ENCODE measurements at regions not wholly inside any gene's neighbourhood (a gene's known extent, or its start where the extent isn't known, plus 50 kb on each side); places are given as distances from the start of the nearest gene placed in this dataset.

- no peak overlapping the region for H3K27ac Mint-ChIP-seq
- H3K4me1 Mint-ChIP-seq (ENCODE audit: low read depth): no peaks in the 10 kb centered on the region
- no peaks in the 10 kb centered on the region for H3K9me3 Mint-ChIP-seq
- H3K36me3 Mint-ChIP-seq (ENCODE audit: low read depth): no peaks in the 10 kb centered on the region
- no peak overlapping the region for H3K4me3 Mint-ChIP-seq
- peaks cover 8% of the 10 kb centered on the region for H3K27me3 Mint-ChIP-seq
Measured at GRCh38 chr9:1659363-1659690, 355.8 kb upstream of the SMARCA2 start.

GRCh38 chr9:1668441-1668840 lies 346.7 kb upstream of the SMARCA2 start:
- Mint-ChIP-seq H3K27ac (no peak overlapping the region), H3K4me1 (ENCODE audit: low read depth) (no peaks in the 10 kb centered on the region), H3K36me3 (ENCODE audit: low read depth) (no peaks in the 10 kb centered on the region), H3K4me3 (no peak overlapping the region), H3K9me3 (peaks cover 4% of the 10 kb centered on the region), H3K27me3 (peaks cover 4% of the 10 kb centered on the region)

- H3K27ac Mint-ChIP-seq: no peak overlapping the region
- H3K4me1 Mint-ChIP-seq (ENCODE audit: low read depth): no peaks in the 10 kb centered on the region
- no peaks in the 10 kb centered on the region for H3K36me3 Mint-ChIP-seq (ENCODE audit: low read depth)
- no peak overlapping the region for H3K4me3 Mint-ChIP-seq
- no peaks in the 10 kb centered on the region for H3K9me3 Mint-ChIP-seq
- H3K27me3 Mint-ChIP-seq: no peaks in the 10 kb centered on the region
Measured at GRCh38 chr9:1673300-1673699, 341.8 kb upstream of the SMARCA2 start.

- H3K36me3 Mint-ChIP-seq (ENCODE audit: low read depth): no peaks in the 10 kb centered on the region
- H3K4me3 Mint-ChIP-seq: no peak overlapping the region
- no peaks in the 10 kb centered on the region for H3K4me1 Mint-ChIP-seq (ENCODE audit: low read depth)
- H3K9me3 Mint-ChIP-seq: no peaks in the 10 kb centered on the region
- H3K27me3 Mint-ChIP-seq: no peaks in the 10 kb centered on the region
- H3K27ac Mint-ChIP-seq: no peak overlapping the region
Measured at GRCh38 chr9:1676771-1677170, 338.4 kb upstream of the SMARCA2 start.

GRCh38 chr9:1683951-1684350 lies 331.2 kb upstream of the SMARCA2 start:
- H3K27me3 Mint-ChIP-seq: peaks cover 25% of the 10 kb centered on the region
- no peak overlapping the region for H3K27ac Mint-ChIP-seq
- H3K9me3 Mint-ChIP-seq: no peaks in the 10 kb centered on the region
- no peak overlapping the region for H3K4me3 Mint-ChIP-seq
- H3K36me3 Mint-ChIP-seq (ENCODE audit: low read depth): no peaks in the 10 kb centered on the region
- no peaks in the 10 kb centered on the region for H3K4me1 Mint-ChIP-seq (ENCODE audit: low read depth)

GRCh38 chr9:1698991-1699390 lies 316.2 kb upstream of the SMARCA2 start:
- H3K4me1 Mint-ChIP-seq (ENCODE audit: low read depth): no peaks in the 10 kb centered on the region
- peaks cover 27% of the 10 kb centered on the region for H3K27me3 Mint-ChIP-seq
- no peaks in the 10 kb centered on the region for H3K36me3 Mint-ChIP-seq (ENCODE audit: low read depth)
- no peak overlapping the region for H3K4me3 Mint-ChIP-seq
- no peak overlapping the region for H3K27ac Mint-ChIP-seq
- H3K9me3 Mint-ChIP-seq: no peaks in the 10 kb centered on the region

- Mint-ChIP-seq H3K27me3 (peaks cover 29% of the 10 kb centered on the region), H3K27ac (no peak overlapping the region), H3K36me3 (ENCODE audit: low read depth) (no peaks in the 10 kb centered on the region), H3K4me3 (no peak overlapping the region), H3K9me3 (no peaks in the 10 kb centered on the region), H3K4me1 (ENCODE audit: low read depth) (no peaks in the 10 kb centered on the region)
Measured at GRCh38 chr9:1701113-1701512, 314.0 kb upstream of the SMARCA2 start.

GRCh38 chr9:1702701-1703100 lies 312.4 kb upstream of the SMARCA2 start:
- Mint-ChIP-seq H3K27me3 (peaks cover 37% of the 10 kb centered on the region), H3K9me3 (no peaks in the 10 kb centered on the region), H3K36me3 (ENCODE audit: low read depth) (no peaks in the 10 kb centered on the region), H3K4me3 (no peak overlapping the region), H3K27ac (no peak overlapping the region), H3K4me1 (ENCODE audit: low read depth) (no peaks in the 10 kb centered on the region)

GRCh38 chr9:1707291-1707690 lies 307.9 kb upstream of the SMARCA2 start:
- Mint-ChIP-seq H3K4me3 (no peak overlapping the region), H3K9me3 (no peaks in the 10 kb centered on the region), H3K27ac (no peak overlapping the region), H3K4me1 (ENCODE audit: low read depth) (no peaks in the 10 kb centered on the region), H3K36me3 (ENCODE audit: low read depth) (no peaks in the 10 kb centered on the region), H3K27me3 (peaks cover 15% of the 10 kb centered on the region)

GRCh38 chr9:1708219-1708618 lies 306.9 kb upstream of the SMARCA2 start:
- H3K4me3 Mint-ChIP-seq: no peak overlapping the region
- peaks cover 14% of the 10 kb centered on the region for H3K27me3 Mint-ChIP-seq
- H3K9me3 Mint-ChIP-seq: no peaks in the 10 kb centered on the region
- no peak overlapping the region for H3K27ac Mint-ChIP-seq
- no peaks in the 10 kb centered on the region for H3K36me3 Mint-ChIP-seq (ENCODE audit: low read depth)
- H3K4me1 Mint-ChIP-seq (ENCODE audit: low read depth): no peaks in the 10 kb centered on the region

GRCh38 chr9:1709347-1709746 lies 305.8 kb upstream of the SMARCA2 start:
- Mint-ChIP-seq H3K9me3 (no peaks in the 10 kb centered on the region), H3K36me3 (ENCODE audit: low read depth) (no peaks in the 10 kb centered on the region), H3K27me3 (peaks cover 14% of the 10 kb centered on the region), H3K27ac (no peak overlapping the region), H3K4me3 (no peak overlapping the region), H3K4me1 (ENCODE audit: low read depth) (no peaks in the 10 kb centered on the region)

- no peak overlapping the region for H3K4me3 Mint-ChIP-seq
- H3K4me1 Mint-ChIP-seq (ENCODE audit: low read depth): no peaks in the 10 kb centered on the region
- H3K27me3 Mint-ChIP-seq: peaks cover 12% of the 10 kb centered on the region
- H3K27ac Mint-ChIP-seq: no peak overlapping the region
- no peaks in the 10 kb centered on the region for H3K36me3 Mint-ChIP-seq (ENCODE audit: low read depth)
- H3K9me3 Mint-ChIP-seq: no peaks in the 10 kb centered on the region
Measured at GRCh38 chr9:1712861-1713450, 302.2 kb upstream of the SMARCA2 start.

GRCh38 chr9:1713841-1714240 lies 301.3 kb upstream of the SMARCA2 start:
- Mint-ChIP-seq H3K9me3 (peaks cover 2% of the 10 kb centered on the region), H3K4me1 (ENCODE audit: low read depth) (no peaks in the 10 kb centered on the region), H3K4me3 (no peak overlapping the region), H3K36me3 (ENCODE audit: low read depth) (no peaks in the 10 kb centered on the region), H3K27ac (no peak overlapping the region), H3K27me3 (peaks cover 17% of the 10 kb centered on the region)

- H3K4me3 Mint-ChIP-seq: no peak overlapping the region
- no peak overlapping the region for H3K27ac Mint-ChIP-seq
- H3K36me3 Mint-ChIP-seq (ENCODE audit: low read depth): no peaks in the 10 kb centered on the region
- peaks cover 20% of the 10 kb centered on the region for H3K27me3 Mint-ChIP-seq
- H3K9me3 Mint-ChIP-seq: peaks cover 5% of the 10 kb centered on the region
- H3K4me1 Mint-ChIP-seq (ENCODE audit: low read depth): no peaks in the 10 kb centered on the region
Measured at GRCh38 chr9:1717882-1718281, 297.3 kb upstream of the SMARCA2 start.

- H3K9me3 Mint-ChIP-seq: peaks cover 5% of the 10 kb centered on the region
Measured at GRCh38 chr9:1718836-1719235, 296.3 kb upstream of the SMARCA2 start.

GRCh38 chr9:1721196-1721595 lies 294.0 kb upstream of the SMARCA2 start:
- no peaks in the 10 kb centered on the region for H3K4me1 Mint-ChIP-seq (ENCODE audit: low read depth)
- no peak overlapping the region for H3K27ac Mint-ChIP-seq
- H3K9me3 Mint-ChIP-seq: peaks cover 5% of the 10 kb centered on the region
- H3K36me3 Mint-ChIP-seq (ENCODE audit: low read depth): no peaks in the 10 kb centered on the region
- no peak overlapping the region for H3K4me3 Mint-ChIP-seq
- peaks cover 24% of the 10 kb centered on the region for H3K27me3 Mint-ChIP-seq

More at GRCh38 chr9:1718836-1719235, 296.3 kb upstream of the SMARCA2 start:
- peaks cover 26% of the 10 kb centered on the region for H3K27me3 Mint-ChIP-seq
- no peak overlapping the region for H3K4me3 Mint-ChIP-seq
- no peak overlapping the region for H3K27ac Mint-ChIP-seq
- H3K4me1 Mint-ChIP-seq (ENCODE audit: low read depth): no peaks in the 10 kb centered on the region
- no peaks in the 10 kb centered on the region for H3K36me3 Mint-ChIP-seq (ENCODE audit: low read depth)

Data from stimulated activated naive CD8-positive, alpha-beta T cell treated with anti-CD3 and anti-CD28 coated beads, Interleukin-15, Interleukin-2, amounts not matched to agents 100 ng/mL and 50 ng/mL, for 24 hours (primary cell).